NCI-H1436 (cell line): ENCODE measurements at regions not wholly inside any gene's neighbourhood (a gene's known extent, or its start where the extent isn't known, plus 50 kb on each side); places are given as distances from the start of the nearest gene placed in this dataset.

Source experiments
- DNase-seq: peaks from one replicate; lab custom pipeline; 2025; lab: John Stamatoyannopoulos, UW

DNA sequence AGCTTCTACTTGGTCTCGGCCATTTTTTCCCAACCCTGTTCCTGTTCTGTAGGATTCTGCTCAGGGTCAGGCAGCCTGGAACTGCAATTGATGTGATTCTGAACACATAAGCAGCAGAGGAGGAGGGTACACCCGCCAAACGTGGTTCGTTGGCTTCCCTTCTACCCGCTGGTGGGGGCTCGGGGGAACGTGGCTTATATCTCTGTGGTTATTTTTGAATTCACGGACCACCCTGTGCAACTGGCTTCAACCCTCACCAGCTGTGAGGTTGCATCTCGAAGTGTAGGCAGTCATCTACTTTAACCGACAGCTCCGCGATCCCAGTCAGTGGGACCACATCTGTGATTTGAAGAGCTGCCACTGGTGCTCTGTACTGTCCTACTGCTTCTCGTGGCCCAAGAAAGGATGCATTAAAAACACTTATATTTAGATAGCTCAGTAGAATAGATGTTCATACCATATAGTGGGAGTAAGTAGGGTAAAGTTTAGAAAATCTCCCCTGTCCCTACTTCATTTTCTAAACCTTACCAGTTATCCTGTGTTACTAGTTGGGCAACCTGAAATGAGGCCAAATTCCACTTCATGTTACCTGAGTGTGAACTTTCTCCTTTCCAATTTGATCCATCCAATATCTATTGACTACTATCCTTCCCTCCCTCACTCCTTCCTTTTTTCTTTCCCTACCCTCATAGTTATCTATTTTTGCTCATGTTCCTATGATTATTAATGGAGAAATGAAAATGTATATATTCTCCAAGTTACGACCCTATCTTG, 80.4 kb upstream of the BCOR start:
- no peak for DNase-seq

- DNase-seq = no peak
Measured at GRCh38 chrX:40177489-40177888, 79.7 kb upstream of the BCOR start.

GRCh38 chrX:40177117-40177430, 79.3 kb upstream of the BCOR start:
- DNase-seq = no peak

DNA sequence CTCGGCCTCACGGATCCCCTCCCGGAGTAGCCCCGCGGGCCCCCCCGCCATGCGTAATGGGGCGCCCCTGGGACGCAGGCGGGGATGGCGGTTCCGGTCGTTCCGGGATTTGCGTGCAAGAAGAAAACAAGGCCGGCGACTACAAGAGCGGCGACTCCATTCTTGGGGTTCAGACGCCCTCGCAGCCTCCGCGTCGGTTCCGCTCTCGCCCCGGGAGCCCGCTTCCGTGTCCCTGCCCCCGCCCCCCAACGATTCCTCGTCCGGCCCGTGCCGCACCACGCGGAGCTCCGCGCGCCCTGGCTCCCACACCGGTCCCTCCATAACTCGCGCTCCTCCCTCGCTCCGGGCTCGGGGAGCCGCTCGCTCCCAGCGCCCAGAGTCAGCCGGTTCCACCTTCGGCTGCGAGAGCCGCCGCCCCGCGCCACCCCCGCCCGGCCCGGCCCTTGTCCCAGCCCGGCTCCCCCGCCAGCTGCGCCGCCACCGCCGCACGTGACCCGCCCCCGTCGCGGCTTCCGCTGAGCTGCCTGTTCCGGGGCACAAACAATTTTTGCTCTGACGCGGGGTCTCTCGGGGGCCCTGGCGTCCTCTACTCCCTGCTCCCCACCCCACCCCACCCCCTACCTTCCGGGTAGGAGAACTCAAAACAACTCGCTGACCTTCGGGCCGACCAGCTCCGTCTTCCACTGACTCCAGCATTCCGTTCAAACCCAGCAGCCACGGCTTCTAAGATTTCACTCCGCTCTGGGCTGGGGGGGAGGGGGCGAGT, 78.8 kb upstream of the BCOR start:
- DNase-seq = no peak

- peak; percentile 70 for DNase-seq
Measured at GRCh38 chrX:40175511-40176350, 78.0 kb upstream of the BCOR start.

DNA sequence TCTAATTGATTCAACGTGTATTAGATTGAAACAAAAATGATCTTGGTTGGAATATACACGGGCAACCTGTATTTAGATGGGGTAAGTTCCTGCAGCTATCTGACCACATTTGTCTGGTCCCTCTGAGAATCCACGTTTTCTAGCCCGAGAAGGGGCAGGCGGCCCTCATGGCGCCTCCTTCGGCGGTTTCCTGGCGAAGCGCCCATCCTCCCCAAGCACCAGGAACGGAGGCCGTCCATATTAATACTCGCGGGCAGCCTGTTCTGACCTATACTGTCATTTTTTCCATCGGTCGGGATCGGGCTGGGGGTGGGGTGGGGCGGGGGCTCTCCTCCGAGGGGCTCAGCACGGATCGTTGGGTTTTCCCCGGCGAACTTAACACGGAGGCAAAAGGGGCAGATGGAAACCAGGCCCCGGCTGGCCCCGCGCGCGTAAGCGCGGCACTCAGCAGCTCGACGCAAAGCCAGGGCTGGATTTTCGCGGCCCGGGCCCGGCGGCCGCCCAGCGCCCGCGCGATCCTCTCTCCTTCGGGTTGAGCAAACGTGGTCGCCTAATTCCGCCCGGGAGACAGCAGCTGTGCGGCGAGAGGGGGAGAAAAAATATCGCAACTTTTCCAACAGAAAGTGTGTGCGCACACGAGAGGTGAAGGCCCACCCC, 77.2 kb upstream of the BCOR start:
- DNase-seq = peak; percentile 44

DNA sequence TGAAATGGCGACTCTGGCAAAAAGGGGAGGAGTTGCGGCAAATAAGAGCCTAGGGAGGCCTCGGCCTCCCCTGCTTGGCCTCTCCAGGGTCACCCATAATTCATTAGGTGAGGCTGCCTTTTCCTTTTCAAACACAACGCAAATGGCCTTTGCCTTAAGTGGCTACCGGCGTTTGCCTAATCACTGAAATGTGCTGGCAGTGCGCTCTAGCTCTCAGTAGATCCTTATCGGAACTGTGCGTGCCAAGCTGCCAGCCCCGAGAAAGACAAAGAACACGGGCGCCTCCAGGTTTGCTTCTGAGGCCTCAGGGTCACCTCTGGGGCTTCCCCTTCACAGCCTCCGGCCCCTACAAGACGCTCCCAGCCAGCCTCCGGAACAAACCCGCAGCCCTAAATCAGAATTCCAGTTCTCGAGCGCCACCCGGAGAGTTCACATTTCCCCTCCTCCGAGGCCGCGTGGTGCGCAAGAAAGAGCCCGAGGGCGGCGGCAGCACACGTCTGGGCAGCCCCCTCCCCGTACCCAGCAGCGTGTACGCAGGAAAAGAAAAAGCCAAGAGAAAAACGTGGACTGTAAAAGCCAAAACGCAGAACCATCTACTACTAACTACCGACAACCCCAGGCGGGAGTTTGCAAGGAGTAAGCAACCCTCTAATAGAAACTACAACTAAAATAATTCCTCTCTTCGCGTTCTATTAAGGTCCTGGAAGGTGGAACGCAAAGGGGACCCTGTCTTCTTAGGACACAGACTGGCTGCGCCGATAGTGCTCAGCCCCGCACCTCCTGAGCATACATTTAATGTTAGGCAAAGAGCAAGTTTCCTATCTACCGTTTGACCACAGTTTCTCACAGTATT, 76.5 kb upstream of the BCOR start:
- DNase-seq = no peak

DNA sequence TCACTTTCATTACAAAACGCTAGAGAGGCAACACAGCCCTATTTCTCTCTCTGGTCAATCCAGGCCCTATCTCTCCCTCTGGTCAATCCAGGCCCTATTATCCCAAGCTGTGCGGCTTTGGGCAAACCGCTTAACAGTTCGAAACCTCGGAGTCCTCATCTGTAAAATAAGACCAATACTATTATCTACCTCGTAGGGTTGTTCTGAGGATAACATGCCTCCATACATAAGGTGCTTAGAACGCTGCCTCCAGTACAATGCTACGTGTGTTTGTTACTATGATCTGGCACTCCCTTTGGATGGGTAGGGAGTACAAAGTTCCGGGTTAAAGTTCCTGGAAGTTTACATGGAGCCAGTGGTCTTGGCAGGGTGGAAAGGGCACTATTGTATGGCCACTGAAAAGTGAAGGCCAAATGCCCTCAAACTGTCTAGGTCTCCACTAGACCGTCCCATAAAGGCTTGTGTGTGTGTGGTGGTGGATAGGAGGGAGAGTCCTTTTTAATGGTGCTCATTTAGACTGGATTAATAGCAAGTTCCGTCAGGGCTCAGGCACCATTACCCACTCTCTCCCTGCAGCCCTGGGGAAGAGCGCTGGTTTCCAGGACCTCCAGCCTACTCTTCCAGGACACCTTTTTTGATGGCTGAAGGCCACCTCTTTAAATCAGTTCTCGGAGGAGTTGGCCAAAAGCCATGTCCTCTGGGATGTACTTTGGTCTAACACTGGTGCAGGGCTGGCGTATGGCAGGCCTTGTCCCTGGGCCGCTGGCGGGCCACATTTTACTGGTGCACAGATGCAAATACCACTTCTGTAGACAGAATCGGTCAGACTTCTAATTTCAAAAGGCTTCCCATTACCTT, 75.6 kb upstream of the BCOR start:
- DNase-seq = no peak

- no peak for DNase-seq
Measured at GRCh38 chrX:40172401-40173142, 74.8 kb upstream of the BCOR start.

GRCh38 chrX:40171513-40172400, 74.0 kb upstream of the BCOR start:
- no peak for DNase-seq

GRCh38 chrX:40170830-40171512, 73.2 kb upstream of the BCOR start:
- DNase-seq = no peak

DNA sequence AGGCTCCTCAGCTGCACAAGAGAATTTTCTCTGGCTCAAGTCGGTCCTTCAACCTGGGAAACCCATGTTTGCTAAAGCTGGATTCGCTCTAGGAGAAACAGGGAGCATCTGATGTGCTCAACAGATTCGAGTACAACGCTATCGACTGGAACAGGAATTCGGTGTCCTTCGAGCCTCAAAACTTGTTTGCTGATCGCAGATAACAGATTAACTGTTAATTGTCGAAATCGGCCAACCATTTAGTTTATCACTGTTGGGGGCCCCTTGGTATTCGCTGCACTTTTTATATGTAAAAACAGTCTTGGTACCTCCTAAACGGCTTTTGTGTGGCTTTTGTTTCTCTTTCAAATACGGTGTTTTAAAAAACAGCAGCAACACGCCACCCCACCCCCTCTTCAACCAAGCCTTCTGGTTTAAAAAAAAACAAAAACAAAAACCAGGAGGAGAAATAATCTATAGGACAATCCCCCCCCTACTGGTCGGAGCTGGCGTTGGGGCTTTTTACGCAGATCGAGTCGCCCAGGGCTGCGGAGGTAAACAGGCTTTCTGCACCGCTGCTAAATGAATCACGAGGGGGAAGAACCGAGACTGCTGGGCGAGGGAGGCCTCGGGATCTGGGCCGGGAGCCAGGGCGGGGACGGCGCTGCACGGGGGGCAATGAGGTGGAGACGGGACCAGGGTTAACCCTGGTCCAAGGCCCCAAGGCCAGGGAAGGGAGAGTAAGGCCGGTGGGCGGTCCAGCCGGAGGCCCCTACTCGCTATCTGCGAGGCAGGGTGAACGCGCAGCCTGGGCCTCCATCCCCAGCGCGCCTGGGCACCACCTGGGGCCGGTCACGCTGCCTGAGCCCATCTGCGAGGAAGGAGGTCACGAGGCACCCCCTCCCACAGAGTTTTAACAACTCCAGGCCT, 71.7 kb upstream of the BCOR start:
- DNase-seq = peak; percentile 50

DNA sequence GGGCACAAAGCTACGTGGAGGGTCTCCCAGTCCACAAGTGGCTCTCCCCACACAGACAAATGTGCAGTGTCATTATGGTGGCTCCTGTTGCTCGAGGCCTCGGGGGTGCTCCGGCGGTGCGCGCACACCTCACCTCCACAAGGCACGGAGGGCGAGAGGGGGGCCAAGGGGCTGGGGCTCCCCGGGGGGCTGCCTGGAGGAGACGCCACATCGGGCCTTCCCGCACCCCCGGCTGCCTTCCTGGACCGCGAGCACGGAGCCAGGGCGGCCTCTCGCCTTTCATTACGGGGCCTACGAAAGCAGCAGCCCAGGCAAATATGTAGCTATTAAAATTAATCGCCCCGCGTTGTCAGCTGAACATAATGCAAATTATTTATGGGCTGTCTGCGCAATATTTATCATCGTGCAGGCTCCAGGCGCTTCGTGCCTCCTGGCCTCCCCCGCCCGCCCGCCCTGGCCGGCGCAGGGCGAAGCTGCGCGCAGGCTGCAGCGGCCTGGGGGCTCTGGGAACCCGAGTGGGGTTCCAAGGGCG, 70.8 kb upstream of the BCOR start:
- DNase-seq = no peak

- no peak for DNase-seq
Measured at GRCh38 chrX:40167850-40168479, 70.2 kb upstream of the BCOR start.

GRCh38 chrX:40167233-40167849, 69.6 kb upstream of the BCOR start:
- DNase-seq = no peak

DNA sequence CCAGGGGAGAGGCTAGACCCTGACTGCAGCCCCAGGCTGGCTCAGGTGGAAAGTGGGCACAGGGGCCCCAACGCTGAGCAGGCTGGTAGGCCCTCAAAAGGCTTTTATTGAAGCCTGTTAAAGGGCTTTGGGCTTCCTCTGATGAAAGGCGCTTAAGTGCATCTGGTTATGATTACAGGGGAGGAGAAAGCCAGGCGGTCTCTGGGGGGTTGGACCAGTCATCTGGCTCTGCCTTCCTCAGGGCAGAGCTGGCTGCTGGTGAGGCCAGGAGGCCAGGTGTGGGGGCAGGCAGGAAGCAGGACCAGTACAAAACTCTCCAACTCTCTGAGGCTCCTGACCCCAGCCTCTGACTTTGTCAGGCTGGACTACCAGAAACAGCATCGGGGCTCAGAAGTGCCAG, 68.8 kb upstream of the BCOR start:
- DNase-seq = peak; percentile 66
